Mononuclear cell (primary cell): ENCODE measurements at regions not wholly inside any gene's neighbourhood (a gene's known extent, or its start where the extent isn't known, plus 50 kb on each side); places are given as distances from the start of the nearest gene placed in this dataset.

Experiments used
- H3K27me3 ChIP-seq: 2 replicates; pipeline ENCODE4 v1.6.0; 2011; ENCODE audit warnings: low read length, control low read depth; ENCODE audit not compliant: insufficient read depth
- H3K4me1 ChIP-seq: 2 replicates; pipeline ENCODE4 v1.5.1; 2011; ENCODE audit warnings: mild to moderate bottlenecking, low read length, control low read depth; ENCODE audit not compliant: insufficient read depth
- H3K4me3 ChIP-seq: 2 replicates; pipeline ENCODE4 v1.5.1; 2011; ENCODE audit warnings: mild to moderate bottlenecking, low read length, moderate library complexity
- H3K9me3 ChIP-seq: 2 replicates; pipeline ENCODE4 v1.5.1; 2011; ENCODE audit warnings: low read depth, mild to moderate bottlenecking, control low read depth, low read length

DNA sequence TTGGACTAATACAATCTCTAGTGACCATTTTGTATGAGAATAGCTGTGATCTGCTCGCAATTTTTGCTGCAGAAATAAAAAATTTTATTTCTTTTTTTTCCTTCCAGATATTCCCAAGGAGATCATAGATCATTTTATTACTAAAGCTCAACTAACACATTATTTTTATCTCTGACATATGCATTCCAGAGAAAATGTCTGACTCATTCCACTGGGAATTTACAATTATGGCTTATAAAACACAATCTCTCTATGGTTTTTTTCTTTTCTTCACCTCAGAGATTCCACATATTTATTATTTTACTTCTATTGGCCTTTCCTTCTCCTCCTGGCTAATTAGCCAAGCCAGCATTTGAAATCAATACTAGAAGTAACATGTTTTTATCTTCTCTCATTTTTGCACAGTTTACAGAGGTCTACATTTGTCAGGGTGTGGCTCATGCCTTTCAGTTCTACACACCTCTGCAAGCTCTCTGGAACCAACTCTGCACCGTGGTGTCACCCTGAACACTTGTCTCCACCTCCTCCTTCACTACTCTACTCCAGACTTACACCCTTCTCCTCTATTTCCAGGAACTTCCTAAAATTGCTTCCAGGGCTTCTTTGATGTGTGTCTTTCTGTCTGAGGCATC lies 59.8 kb upstream of the GPM6A start:
- Histone ChIP-seq H3K4me3 (no peak overlapping the region), H3K4me1 (no peaks in the 10 kb centered on the region), H3K9me3 (no peaks in the 10 kb centered on the region), H3K27me3 (no peaks in the 10 kb centered on the region)

DNA sequence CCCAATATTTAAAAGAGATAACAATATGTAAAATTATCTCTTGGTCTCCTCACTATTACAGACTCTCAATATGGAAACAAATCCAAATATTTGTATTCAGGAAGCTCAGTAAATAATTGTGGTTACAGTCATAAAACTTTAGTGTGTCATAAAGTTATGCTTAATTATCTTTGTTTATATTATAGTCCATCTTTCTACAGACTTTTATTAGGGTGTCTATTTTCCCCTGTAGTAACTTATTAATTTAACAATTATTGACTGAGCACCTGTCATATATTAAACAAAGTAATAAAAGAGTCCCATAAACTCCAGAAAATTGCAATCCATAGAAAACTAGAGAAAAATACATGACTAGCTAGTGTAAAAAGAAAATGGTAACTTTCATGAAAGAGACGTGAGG lies 61.6 kb upstream of the GPM6A start:
- Histone ChIP-seq H3K4me3 (no peak overlapping the region), H3K9me3 (no peaks in the 10 kb centered on the region), H3K27me3 (no peaks in the 10 kb centered on the region), H3K4me1 (no peaks in the 10 kb centered on the region)

- Histone ChIP-seq H3K27me3 (no peaks in the 10 kb centered on the region), H3K4me3 (no peak overlapping the region), H3K4me1 (no peaks in the 10 kb centered on the region), H3K9me3 (no peaks in the 10 kb centered on the region)
Measured at GRCh38 chr4:175874306-175874705, 62.2 kb upstream of the GPM6A start.

DNA sequence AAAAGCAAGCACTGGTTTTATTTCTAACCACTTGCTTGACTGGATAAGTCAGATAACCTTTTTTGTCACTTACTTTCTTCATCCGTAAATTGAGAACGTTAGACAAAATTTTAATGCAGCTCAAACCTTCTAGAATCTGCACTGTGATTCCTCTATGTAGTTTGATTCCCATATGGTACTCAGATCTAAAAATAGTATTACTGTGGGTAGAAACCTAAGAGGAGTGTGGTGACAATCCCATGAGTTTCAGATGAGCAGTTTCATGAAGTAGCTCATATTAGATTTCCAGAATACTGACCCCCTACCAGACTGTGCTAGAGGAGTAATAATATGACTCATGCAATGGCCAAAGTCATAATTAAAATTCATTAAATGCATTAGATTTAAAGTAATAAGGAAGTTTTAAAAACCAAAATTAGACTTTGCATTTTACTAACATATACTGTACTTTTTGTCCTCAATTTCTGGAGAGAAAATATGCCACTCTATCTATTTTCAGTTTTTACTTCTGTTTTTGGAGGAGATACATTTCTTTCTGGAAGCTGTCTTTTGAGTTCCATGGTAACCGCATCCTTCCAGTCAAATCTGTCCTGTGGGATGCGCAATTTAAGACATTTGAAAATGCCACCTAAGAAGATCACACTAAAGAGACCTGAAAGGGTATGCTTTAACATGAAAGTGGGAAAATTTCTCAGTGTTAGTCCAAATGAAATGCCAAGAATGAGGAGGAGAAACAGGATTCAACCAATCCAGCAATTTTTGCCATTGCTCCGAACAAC lies 64.1 kb upstream of the GPM6A start:
- Histone ChIP-seq H3K9me3 (no peaks in the 10 kb centered on the region), H3K4me3 (no peak overlapping the region), H3K27me3 (no peaks in the 10 kb centered on the region), H3K4me1 (no peaks in the 10 kb centered on the region)

- no peaks in the 10 kb centered on the region for H3K27me3 ChIP-seq
- no peaks in the 10 kb centered on the region for H3K4me1 ChIP-seq
- no peaks in the 10 kb centered on the region for H3K9me3 ChIP-seq
- H3K4me3 ChIP-seq = no peak overlapping the region
Measured at GRCh38 chr4:175882891-175883290, 70.8 kb upstream of the GPM6A start.

- H3K27me3 ChIP-seq = no peaks in the 10 kb centered on the region
- no peaks in the 10 kb centered on the region for H3K9me3 ChIP-seq
- H3K4me1 ChIP-seq = no peaks in the 10 kb centered on the region
- no peak overlapping the region for H3K4me3 ChIP-seq
Measured at GRCh38 chr4:175884048-175884447, 72.0 kb upstream of the GPM6A start.

DNA sequence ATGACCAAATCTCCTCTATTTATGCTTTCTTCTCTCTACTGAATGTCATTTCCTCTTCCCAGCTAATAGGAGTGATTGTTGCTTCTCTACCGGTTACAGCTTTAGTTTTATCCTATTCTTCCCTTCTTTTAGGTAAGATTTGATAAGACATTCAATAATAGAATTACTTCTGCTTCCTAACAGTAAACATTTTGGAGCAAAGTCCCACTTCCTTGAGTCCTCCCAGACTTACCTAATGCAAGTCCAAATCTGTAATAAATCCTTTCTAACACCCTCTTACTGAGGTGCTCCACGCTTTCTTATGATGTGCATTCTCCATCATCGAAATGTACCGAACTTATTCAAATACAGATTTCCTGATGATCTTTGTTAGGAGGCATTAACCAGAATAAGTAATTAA lies 79.2 kb upstream of the GPM6A start:
- Histone ChIP-seq H3K4me1 (no peaks in the 10 kb centered on the region), H3K9me3 (no peaks in the 10 kb centered on the region), H3K27me3 (no peaks in the 10 kb centered on the region), H3K4me3 (no peak overlapping the region)

GRCh38 chr4:175891851-175892250 lies 79.8 kb upstream of the GPM6A start:
- H3K4me1 ChIP-seq = no peaks in the 10 kb centered on the region
- no peaks in the 10 kb centered on the region for H3K27me3 ChIP-seq
- H3K4me3 ChIP-seq = no peak overlapping the region
- H3K9me3 ChIP-seq = no peaks in the 10 kb centered on the region

- Histone ChIP-seq H3K9me3 (no peaks in the 10 kb centered on the region), H3K27me3 (no peaks in the 10 kb centered on the region), H3K4me1 (no peaks in the 10 kb centered on the region), H3K4me3 (no peak overlapping the region)
Measured at GRCh38 chr4:175905925-175906324, 93.9 kb upstream of the GPM6A start.

DNA sequence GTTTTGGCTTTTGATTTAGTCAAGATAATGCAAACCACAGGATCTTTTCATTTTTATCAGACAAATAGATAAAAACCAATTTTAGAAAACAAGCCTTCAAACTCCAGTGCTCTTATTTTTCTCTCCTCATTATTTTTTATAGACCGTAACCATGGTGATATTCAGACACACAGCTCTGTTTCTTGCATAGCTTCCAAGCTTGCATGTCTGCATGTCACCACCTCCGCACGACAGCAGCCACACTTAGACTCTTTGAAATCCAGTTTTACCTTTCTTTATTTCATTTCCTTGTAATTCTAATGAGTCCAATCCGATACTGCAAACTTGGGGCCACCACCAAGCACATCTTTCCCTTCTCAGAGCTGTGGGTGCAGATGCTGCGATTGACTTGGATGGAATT lies 94.3 kb upstream of the GPM6A start:
- Histone ChIP-seq H3K4me1 (no peaks in the 10 kb centered on the region), H3K27me3 (no peaks in the 10 kb centered on the region), H3K9me3 (no peaks in the 10 kb centered on the region), H3K4me3 (no peak overlapping the region)

GRCh38 chr4:175910700-175911099 lies 98.6 kb upstream of the GPM6A start:
- Histone ChIP-seq H3K9me3 (no peaks in the 10 kb centered on the region), H3K27me3 (no peaks in the 10 kb centered on the region), H3K4me3 (no peak overlapping the region), H3K4me1 (no peaks in the 10 kb centered on the region)

DNA sequence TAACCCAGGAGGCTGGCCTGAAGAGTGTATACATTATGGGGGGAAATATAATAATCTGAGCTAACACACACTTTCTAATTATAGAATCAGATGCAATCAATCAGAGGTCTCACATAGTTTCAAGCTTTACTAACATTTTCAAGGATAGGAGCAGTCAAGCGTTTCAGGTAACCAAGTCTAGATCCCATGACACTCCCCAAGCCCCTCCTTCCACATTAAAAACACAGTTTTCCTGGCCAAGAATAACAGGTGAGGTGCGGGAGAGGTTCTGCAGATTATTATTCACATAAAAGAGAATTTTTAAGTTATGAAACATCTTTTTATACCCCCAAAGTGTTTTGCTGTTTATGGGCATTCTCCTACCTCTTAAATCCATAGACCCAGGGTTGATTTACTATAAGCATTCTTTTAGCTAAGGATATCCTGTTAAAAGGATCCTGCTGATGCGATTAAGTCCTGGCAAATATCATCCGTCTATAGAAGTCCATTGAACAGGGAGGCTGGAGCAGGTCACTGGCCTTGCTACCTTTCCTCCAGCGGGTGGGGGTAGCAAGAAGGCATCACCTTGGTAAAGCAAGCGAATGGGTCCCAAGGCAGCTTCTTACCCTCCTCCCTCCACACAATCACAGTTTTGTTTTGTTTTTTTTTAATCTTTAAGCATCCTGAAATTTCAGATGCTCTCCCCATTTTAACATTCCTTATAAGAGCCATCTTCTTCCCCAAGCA lies 104.7 kb upstream of the GPM6A start:
- Histone ChIP-seq H3K9me3 (no peaks in the 10 kb centered on the region), H3K4me3 (no peak overlapping the region), H3K4me1 (no peaks in the 10 kb centered on the region), H3K27me3 (no peaks in the 10 kb centered on the region)

DNA sequence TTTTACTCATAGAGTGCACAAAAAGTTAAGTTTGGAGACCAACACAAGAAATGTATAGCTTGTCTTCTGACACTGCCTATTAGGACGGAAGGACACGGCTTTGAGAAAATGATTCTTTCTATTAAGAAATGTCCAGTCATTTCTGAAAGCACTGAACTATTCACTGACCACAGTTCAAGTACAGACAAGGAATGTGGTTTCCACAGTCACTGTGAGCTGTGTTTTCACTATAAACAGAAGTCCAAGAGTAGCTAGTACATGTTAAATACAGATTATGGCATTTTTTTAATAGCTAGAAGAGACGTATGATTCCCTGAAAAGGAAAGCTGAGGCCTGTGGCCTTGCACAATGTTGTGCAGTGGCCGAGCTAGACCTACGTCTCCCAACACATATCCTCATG lies 115.1 kb upstream of the GPM6A start:
- no peak overlapping the region for H3K4me3 ChIP-seq
- no peaks in the 10 kb centered on the region for H3K4me1 ChIP-seq
- H3K9me3 ChIP-seq = no peaks in the 10 kb centered on the region
- no peaks in the 10 kb centered on the region for H3K27me3 ChIP-seq

GRCh38 chr4:175929441-175929840 lies 117.4 kb upstream of the GPM6A start:
- no peaks in the 10 kb centered on the region for H3K27me3 ChIP-seq
- H3K4me3 ChIP-seq = no peak overlapping the region
- no peaks in the 10 kb centered on the region for H3K4me1 ChIP-seq
- no peaks in the 10 kb centered on the region for H3K9me3 ChIP-seq

- no peaks in the 10 kb centered on the region for H3K27me3 ChIP-seq
- H3K4me3 ChIP-seq = no peak overlapping the region
- H3K4me1 ChIP-seq = no peaks in the 10 kb centered on the region
- no peaks in the 10 kb centered on the region for H3K9me3 ChIP-seq
Measured at GRCh38 chr4:175929932-175930331, 117.9 kb upstream of the GPM6A start.
